ENCODE measurements at regions not wholly inside any gene's neighbourhood (a gene's known extent, or its start where the extent isn't known, plus 50 kb on each side); places are given as distances from the start of the nearest gene placed in this dataset.

GRCh38 chr9:81508476-81508875 is 180.9 kb downstream of the TLE1 start:
- CTCF ChIA-PET = interaction anchor here (0.8 to 1.0 kb wide), 3 partner anchors 15 to 64 kb away, joined by 3 to 4 read pairs (median 3); no protein-coding TSS in a partner anchor
- no peak for DNase-seq (ENCODE audit: extremely low spot score)
- POLR2A ChIA-PET = no interaction called here
- TF ChIP-seq CTCF (IDR thresholded peaks at IDR 0.05; ENCODE audit: control extremely low read depth, extremely low read depth, low read depth, missing control alignments) = no peak

- CTCF ChIA-PET = interaction anchor here (1.0 kb wide), 1 partner anchor 63 kb away, joined by 3 read pairs; no protein-coding TSS in a partner anchor
- POLR2A ChIA-PET = no interaction called here
- DNase-seq (ENCODE audit: extremely low spot score) = no peak
- no peak for TF ChIP-seq CTCF (IDR thresholded peaks at IDR 0.05; ENCODE audit: control extremely low read depth, extremely low read depth, low read depth, missing control alignments)
Measured at GRCh38 chr9:81506941-81507864, 182.1 kb downstream of the TLE1 start.

GRCh38 chr9:81499594-81499993 is 189.8 kb downstream of the TLE1 start:
- ChIA-PET POLR2A (no interaction called here), CTCF (no interaction called here)
- no peak for TF ChIP-seq CTCF (IDR thresholded peaks at IDR 0.05; ENCODE audit: control extremely low read depth, extremely low read depth, low read depth, missing control alignments)
- no peak for DNase-seq (ENCODE audit: extremely low spot score)

- CTCF ChIA-PET = no interaction called here
Measured at GRCh38 chr9:81499021-81499454, 190.3 kb downstream of the TLE1 start.

GRCh38 chr9:81498576-81498975 is 190.8 kb downstream of the TLE1 start:
- no peak for TF ChIP-seq CTCF (IDR thresholded peaks at IDR 0.05; ENCODE audit: control extremely low read depth, extremely low read depth, low read depth, missing control alignments)
- CTCF ChIA-PET = no interaction called here
- DNase-seq (ENCODE audit: extremely low spot score) = no peak
- POLR2A ChIA-PET = no interaction called here

More at GRCh38 chr9:81499021-81499454, 190.3 kb downstream of the TLE1 start:
- POLR2A ChIA-PET = no interaction called here
- DNase-seq (ENCODE audit: extremely low spot score) = no peak
- no peak for TF ChIP-seq CTCF (IDR thresholded peaks at IDR 0.05; ENCODE audit: control extremely low read depth, extremely low read depth, low read depth, missing control alignments)

- no peak for TF ChIP-seq CTCF (IDR thresholded peaks at IDR 0.05; ENCODE audit: control extremely low read depth, extremely low read depth, low read depth, missing control alignments)
- CTCF ChIA-PET = no interaction called here
- POLR2A ChIA-PET = no interaction called here
- no peak for DNase-seq (ENCODE audit: extremely low spot score)
Measured at GRCh38 chr9:81497091-81497490, 192.3 kb downstream of the TLE1 start.

All from GM10248 (cell line).